NB4 (cell line): ENCODE measurements at regions not wholly inside any gene's neighbourhood (a gene's known extent, or its start where the extent isn't known, plus 50 kb on each side); places are given as distances from the start of the nearest gene placed in this dataset.

ENCODE experiments used
- MYC ChIP-seq: IDR thresholded peaks from 2 replicates; pipeline ENCODE4 v1.6.1; 2011; ENCODE audit warnings: low read depth, low read length
- POLR2A ChIP-seq: IDR thresholded peaks from 2 replicates; pipeline ENCODE4 v1.6.1; 2011; ENCODE audit warnings: mild to moderate bottlenecking; ENCODE audit not compliant: insufficient read length; ENCODE audit errors: extremely low read depth
- TF ChIP-seq, protein P1 (sequence below): IDR thresholded peaks from one replicate; pipeline ENCODE4 v1.5.1; 2012; ENCODE audit warnings: low read depth, low read length

DNA sequence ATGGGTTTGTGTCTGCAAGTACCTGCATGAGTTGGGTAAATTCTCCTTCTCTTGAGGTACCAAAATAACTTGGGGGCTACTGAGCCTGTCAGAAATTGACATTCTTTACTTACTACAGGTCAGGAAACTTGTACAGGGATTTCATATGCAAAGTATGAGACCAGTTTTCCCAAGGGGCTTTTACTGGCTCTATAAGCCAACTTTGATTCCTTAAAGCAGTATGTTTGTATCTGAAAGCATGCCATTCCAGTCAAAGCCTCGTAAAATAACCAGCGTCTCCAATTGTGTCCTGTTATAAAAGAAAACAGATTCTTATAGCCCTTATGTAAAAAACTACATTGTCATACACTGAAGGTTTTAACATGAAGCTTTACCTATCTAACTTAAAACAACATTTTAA is 90.2 kb downstream of the ZNF467 start:
- TF ChIP-seq, protein P1, sequence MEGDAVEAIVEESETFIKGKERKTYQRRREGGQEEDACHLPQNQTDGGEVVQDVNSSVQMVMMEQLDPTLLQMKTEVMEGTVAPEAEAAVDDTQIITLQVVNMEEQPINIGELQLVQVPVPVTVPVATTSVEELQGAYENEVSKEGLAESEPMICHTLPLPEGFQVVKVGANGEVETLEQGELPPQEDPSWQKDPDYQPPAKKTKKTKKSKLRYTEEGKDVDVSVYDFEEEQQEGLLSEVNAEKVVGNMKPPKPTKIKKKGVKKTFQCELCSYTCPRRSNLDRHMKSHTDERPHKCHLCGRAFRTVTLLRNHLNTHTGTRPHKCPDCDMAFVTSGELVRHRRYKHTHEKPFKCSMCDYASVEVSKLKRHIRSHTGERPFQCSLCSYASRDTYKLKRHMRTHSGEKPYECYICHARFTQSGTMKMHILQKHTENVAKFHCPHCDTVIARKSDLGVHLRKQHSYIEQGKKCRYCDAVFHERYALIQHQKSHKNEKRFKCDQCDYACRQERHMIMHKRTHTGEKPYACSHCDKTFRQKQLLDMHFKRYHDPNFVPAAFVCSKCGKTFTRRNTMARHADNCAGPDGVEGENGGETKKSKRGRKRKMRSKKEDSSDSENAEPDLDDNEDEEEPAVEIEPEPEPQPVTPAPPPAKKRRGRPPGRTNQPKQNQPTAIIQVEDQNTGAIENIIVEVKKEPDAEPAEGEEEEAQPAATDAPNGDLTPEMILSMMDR: no peak
- TF ChIP-seq POLR2A (no peak), MYC (no peak)
